ENCODE measurements at regions not wholly inside any gene's neighbourhood (a gene's known extent, or its start where the extent isn't known, plus 50 kb on each side); places are given as distances from the start of the nearest gene placed in this dataset.

DNA sequence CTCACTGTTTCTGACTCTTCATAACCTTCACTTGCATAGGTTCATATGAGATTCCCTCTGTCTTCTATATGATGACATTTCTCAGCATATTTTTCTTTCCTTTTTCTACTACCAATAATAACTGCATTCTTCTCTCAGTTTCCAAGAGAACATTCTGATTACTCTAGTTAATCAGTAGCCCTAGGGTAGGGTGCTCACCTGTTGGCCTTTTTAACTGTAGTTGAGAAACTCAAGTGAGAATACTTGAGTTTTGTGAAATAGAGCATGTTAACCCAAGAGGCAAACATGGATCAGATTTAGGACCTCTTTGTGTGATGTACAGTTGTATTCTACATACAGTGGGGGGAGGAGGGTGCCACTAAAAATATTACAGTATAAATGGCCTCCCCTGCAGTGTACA is 308.0 kb downstream of the CMPK2 start:
- TF ChIP-seq, protein P1, sequence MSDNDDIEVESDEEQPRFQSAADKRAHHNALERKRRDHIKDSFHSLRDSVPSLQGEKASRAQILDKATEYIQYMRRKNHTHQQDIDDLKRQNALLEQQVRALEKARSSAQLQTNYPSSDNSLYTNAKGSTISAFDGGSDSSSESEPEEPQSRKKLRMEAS (IDR thresholded peaks at IDR 0.05; ENCODE audit: low read depth, low read length) = no peak
- TF ChIP-seq CTCF (IDR thresholded peaks at IDR 0.05; ENCODE audit: low read depth, low read length) = no peak
